Spleen (tissue), 7 donors: ENCODE measurements at regions not wholly inside any gene's neighbourhood (a gene's known extent, or its start where the extent isn't known, plus 50 kb on each side); places are given as distances from the start of the nearest gene placed in this dataset.

Source experiments
- POLR2A ChIP-seq, 3 donors: fragments of 450-650 bp; IDR thresholded peaks; one replicate each; pipeline ENCODE4 v1.5.1; 2017; ENCODE audit warnings: antibody characterized with exemption in 3 of 3, mild to moderate bottlenecking in 1 of 3
- TF ChIP-seq, protein P1 (sequence below), 11 experiments: fragments of 200-600 bp in 7 of 11; fragments of 450-650 bp in 4 of 11; sonication (generic) in 4 of 11; IDR thresholded peaks in 8 of 11; conservative IDR thresholded peaks in 3 of 11; 1 replicate in 7 of 11; 2 replicates in 4 of 11; pipeline versions ENCODE4 v1.4.0 to v1.8.0; 2016 to 2021; ENCODE audit warnings: antibody characterized with exemption in 11 of 11, inconsistent platforms in 4 of 11, mild to moderate bottlenecking in 1 of 11
- donor health status: DM: no; HTN: no; CAD: no; lungs with moderate emphysema.
- donor health status: DM: no; HTN: no; CAD: no.
- donor health status: DM: no; HTN: no; CAD: no.

DNA sequence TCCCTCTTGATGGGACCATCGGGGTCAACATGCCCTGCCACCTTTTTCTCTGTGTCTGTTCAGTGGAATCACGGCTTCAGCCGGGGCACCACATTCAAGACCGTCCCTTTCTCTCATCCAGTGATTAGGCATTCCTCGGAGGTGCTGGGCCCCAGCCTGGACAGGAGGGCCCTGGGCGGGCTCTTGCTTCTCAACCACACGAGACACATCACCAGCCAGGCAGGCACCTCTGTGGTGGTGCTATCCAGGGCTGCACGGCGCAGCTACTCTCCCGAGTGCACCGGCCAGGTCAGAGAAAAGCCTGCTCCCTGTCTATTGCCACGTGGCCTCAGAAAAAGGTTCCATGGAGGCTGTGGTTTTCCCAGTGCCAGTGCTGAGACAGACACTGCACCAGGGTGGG is 255.2 kb upstream of the IRX1 start:
- TF ChIP-seq, protein P1, sequence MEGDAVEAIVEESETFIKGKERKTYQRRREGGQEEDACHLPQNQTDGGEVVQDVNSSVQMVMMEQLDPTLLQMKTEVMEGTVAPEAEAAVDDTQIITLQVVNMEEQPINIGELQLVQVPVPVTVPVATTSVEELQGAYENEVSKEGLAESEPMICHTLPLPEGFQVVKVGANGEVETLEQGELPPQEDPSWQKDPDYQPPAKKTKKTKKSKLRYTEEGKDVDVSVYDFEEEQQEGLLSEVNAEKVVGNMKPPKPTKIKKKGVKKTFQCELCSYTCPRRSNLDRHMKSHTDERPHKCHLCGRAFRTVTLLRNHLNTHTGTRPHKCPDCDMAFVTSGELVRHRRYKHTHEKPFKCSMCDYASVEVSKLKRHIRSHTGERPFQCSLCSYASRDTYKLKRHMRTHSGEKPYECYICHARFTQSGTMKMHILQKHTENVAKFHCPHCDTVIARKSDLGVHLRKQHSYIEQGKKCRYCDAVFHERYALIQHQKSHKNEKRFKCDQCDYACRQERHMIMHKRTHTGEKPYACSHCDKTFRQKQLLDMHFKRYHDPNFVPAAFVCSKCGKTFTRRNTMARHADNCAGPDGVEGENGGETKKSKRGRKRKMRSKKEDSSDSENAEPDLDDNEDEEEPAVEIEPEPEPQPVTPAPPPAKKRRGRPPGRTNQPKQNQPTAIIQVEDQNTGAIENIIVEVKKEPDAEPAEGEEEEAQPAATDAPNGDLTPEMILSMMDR (IDR thresholded peaks at IDR 0.05 in 8 of 11, conservative IDR thresholded peaks at IDR 0.05 in 3 of 11) = no peak
- no peak for TF ChIP-seq POLR2A (IDR thresholded peaks at IDR 0.05)
